HG02571 (cell line): ENCODE measurements at regions not wholly inside any gene's neighbourhood (a gene's known extent, or its start where the extent isn't known, plus 50 kb on each side); places are given as distances from the start of the nearest gene placed in this dataset.
"Not testable (repeated sequence)": the region's sequence is repeated elsewhere in the genome, so short reads cannot be mapped to it uniquely, and the experiment has no call there.

Experiments
- ATAC-seq: cut with Tn5 transposase; IDR thresholded peaks from one replicate; pipeline ENCODE4 v1.9.1; 2021; ENCODE audit warnings: mild to moderate bottlenecking, moderate library complexity; ENCODE audit not compliant: unreplicated experiment

GRCh38 chr1:38210021-38210894, 163.7 kb upstream of the POU3F1 start:
- ATAC-seq = no peak

GRCh38 chr1:38208716-38209632, 162.4 kb upstream of the POU3F1 start:
- no peak for ATAC-seq

GRCh38 chr1:38207906-38208305, 161.3 kb upstream of the POU3F1 start:
- ATAC-seq = no peak

- no peak for ATAC-seq
These were observed 160.7 kb upstream of the POU3F1 start for GRCh38 chr1:38207275-38207674.

- no peak for ATAC-seq
These were observed 158.1 kb upstream of the POU3F1 start for GRCh38 chr1:38204698-38205097.

- ATAC-seq = no peak
These were observed 156.8 kb upstream of the POU3F1 start for GRCh38 chr1:38203441-38203840.

GRCh38 chr1:38201431-38201830, 154.8 kb upstream of the POU3F1 start:
- no peak for ATAC-seq

- ATAC-seq = no peak
These were observed 152.0 kb upstream of the POU3F1 start for GRCh38 chr1:38198621-38199020.

- ATAC-seq = no peak
These were observed 151.5 kb upstream of the POU3F1 start for GRCh38 chr1:38198099-38198498.

- ATAC-seq = no peak
These were observed 150.9 kb upstream of the POU3F1 start for GRCh38 chr1:38197312-38198061.

- ATAC-seq = no peak
These were observed 147.9 kb upstream of the POU3F1 start for GRCh38 chr1:38194472-38194871.

GRCh38 chr1:38193040-38193439, 146.4 kb upstream of the POU3F1 start:
- no peak for ATAC-seq

- ATAC-seq = no peak
These were observed 144.9 kb upstream of the POU3F1 start for GRCh38 chr1:38191461-38191860.

- ATAC-seq = no peak
These were observed 144.4 kb upstream of the POU3F1 start for GRCh38 chr1:38190983-38191382.

GRCh38 chr1:38187552-38187951, 141.0 kb upstream of the POU3F1 start:
- no peak for ATAC-seq

GRCh38 chr1:38186566-38186965, 140.0 kb upstream of the POU3F1 start:
- no peak for ATAC-seq

GRCh38 chr1:38185913-38186312, 139.3 kb upstream of the POU3F1 start:
- ATAC-seq = no peak

- no peak for ATAC-seq
These were observed 137.2 kb upstream of the POU3F1 start for GRCh38 chr1:38183747-38184146.

GRCh38 chr1:38183096-38183495, 136.5 kb upstream of the POU3F1 start:
- ATAC-seq = no peak

- not testable (repeated sequence) for ATAC-seq
These were observed 133.8 kb upstream of the POU3F1 start for GRCh38 chr1:38180388-38180787.

GRCh38 chr1:38179483-38179882, 132.9 kb upstream of the POU3F1 start:
- no peak for ATAC-seq
